SK-N-SH treated with all-trans-retinoic acid at 6 μM for 48 hours (cell line): ENCODE measurements at regions not wholly inside any gene's neighbourhood (a gene's known extent, or its start where the extent isn't known, plus 50 kb on each side); places are given as distances from the start of the nearest gene placed in this dataset.

Source experiments
- BACH2 ChIP-seq: fragments of 250-450 bp; sonication (Bioruptor Pico); IDR thresholded peaks from 2 replicates; pipeline ENCODE4 v1.9.0; 2021; ENCODE audit warnings: mild to moderate bottlenecking, borderline replicate concordance
- RARB ChIP-seq: fragments of 250-450 bp; sonication (Bioruptor Pico); IDR thresholded peaks from 2 replicates; pipeline ENCODE4 v1.8.0; 2021; ENCODE audit warnings: mild to moderate bottlenecking, moderate library complexity
- TOX ChIP-seq: fragments of 250-450 bp; sonication (Bioruptor Pico); IDR thresholded peaks from 2 replicates; pipeline ENCODE4 v1.8.0; 2021; ENCODE audit warnings: mild to moderate bottlenecking, moderate library complexity, borderline replicate concordance
- ZC3H10 ChIP-seq: fragments of 250-450 bp; sonication (Bioruptor Pico); IDR thresholded peaks from 2 replicates; pipeline ENCODE4 v1.5.1; 2021; ENCODE audit warnings: mild to moderate bottlenecking, moderate library complexity
- ZFP30 ChIP-seq: fragments of 450-650 bp; formaldehyde crosslinking; IDR thresholded peaks from 2 replicates; pipeline ENCODE4 v1.5.0; 2022; ENCODE audit warnings: mild to moderate bottlenecking, moderate library complexity
- ZNF70 ChIP-seq: fragments of 450-650 bp; formaldehyde crosslinking; IDR thresholded peaks from 2 replicates; pipeline ENCODE4 v1.5.0; 2020; ENCODE audit warnings: mild to moderate bottlenecking, moderate library complexity
- ZNF8 ChIP-seq: fragments of 450-650 bp; formaldehyde crosslinking; IDR thresholded peaks from 2 replicates; pipeline ENCODE4 v1.5.0; 2020; ENCODE audit warnings: mild to moderate bottlenecking, moderate library complexity
- TF ChIP-seq, protein P1 (sequence below): fragments of 250-450 bp; sonication (Bioruptor Pico); IDR thresholded peaks from 2 replicates; pipeline ENCODE4 v1.5.1; 2020; ENCODE audit warnings: low read depth, mild to moderate bottlenecking, moderate library complexity
- TF ChIP-seq, protein P2 (sequence below): fragments of 250-450 bp; sonication (Bioruptor Pico); IDR thresholded peaks from 2 replicates; pipeline ENCODE4 v1.5.0; 2020; ENCODE audit warnings: mild to moderate bottlenecking, moderate library complexity
- TF ChIP-seq, protein P3 (sequence below): fragments of 250-450 bp; sonication (Bioruptor Pico); IDR thresholded peaks from 2 replicates; pipeline ENCODE4 v1.8.0; 2021; ENCODE audit warnings: low read depth, mild to moderate bottlenecking, moderate library complexity, borderline replicate concordance

DNA sequence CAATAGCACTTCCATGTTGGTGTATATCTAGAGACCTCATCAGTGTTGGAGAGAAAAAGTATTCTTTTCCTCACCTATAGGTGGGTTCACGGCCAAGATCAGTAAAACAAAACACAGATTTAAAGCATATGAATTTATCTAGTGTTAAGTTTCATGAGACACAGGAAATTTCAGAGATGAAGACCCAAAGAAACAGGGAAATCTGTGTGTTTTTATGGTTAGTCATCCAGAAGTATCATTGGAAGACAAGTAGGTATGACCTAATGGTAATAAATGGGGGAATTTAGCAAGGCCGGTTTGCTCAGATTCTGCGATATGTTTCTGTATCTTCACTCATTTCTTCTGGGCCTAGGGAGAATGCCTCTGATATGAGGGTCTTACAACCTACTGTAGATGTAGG is 419.6 kb upstream of the MARCKS start:
- TF ChIP-seq BACH2 (CRISPR knock-in tag) (no peak), ZFP30 (CRISPR knock-in tag) (no peak), TOX (CRISPR knock-in tag) (no peak), ZNF70 (CRISPR knock-in tag) (no peak), ZC3H10 (no peak), RARB (CRISPR knock-in tag) (no peak), ZNF8 (CRISPR knock-in tag) (no peak)
- TF ChIP-seq, protein P1, sequence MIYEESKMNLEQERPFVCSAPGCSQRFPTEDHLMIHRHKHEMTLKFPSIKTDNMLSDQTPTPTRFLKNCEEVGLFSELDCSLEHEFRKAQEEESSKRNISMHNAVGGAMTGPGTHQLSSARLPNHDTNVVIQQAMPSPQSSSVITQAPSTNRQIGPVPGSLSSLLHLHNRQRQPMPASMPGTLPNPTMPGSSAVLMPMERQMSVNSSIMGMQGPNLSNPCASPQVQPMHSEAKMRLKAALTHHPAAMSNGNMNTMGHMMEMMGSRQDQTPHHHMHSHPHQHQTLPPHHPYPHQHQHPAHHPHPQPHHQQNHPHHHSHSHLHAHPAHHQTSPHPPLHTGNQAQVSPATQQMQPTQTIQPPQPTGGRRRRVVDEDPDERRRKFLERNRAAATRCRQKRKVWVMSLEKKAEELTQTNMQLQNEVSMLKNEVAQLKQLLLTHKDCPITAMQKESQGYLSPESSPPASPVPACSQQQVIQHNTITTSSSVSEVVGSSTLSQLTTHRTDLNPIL: no peak
- TF ChIP-seq, protein P2, sequence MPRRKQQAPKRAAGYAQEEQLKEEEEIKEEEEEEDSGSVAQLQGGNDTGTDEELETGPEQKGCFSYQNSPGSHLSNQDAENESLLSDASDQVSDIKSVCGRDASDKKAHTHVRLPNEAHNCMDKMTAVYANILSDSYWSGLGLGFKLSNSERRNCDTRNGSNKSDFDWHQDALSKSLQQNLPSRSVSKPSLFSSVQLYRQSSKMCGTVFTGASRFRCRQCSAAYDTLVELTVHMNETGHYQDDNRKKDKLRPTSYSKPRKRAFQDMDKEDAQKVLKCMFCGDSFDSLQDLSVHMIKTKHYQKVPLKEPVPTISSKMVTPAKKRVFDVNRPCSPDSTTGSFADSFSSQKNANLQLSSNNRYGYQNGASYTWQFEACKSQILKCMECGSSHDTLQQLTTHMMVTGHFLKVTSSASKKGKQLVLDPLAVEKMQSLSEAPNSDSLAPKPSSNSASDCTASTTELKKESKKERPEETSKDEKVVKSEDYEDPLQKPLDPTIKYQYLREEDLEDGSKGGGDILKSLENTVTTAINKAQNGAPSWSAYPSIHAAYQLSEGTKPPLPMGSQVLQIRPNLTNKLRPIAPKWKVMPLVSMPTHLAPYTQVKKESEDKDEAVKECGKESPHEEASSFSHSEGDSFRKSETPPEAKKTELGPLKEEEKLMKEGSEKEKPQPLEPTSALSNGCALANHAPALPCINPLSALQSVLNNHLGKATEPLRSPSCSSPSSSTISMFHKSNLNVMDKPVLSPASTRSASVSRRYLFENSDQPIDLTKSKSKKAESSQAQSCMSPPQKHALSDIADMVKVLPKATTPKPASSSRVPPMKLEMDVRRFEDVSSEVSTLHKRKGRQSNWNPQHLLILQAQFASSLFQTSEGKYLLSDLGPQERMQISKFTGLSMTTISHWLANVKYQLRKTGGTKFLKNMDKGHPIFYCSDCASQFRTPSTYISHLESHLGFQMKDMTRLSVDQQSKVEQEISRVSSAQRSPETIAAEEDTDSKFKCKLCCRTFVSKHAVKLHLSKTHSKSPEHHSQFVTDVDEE (CRISPR knock-in tag): no peak
- TF ChIP-seq, protein P3, sequence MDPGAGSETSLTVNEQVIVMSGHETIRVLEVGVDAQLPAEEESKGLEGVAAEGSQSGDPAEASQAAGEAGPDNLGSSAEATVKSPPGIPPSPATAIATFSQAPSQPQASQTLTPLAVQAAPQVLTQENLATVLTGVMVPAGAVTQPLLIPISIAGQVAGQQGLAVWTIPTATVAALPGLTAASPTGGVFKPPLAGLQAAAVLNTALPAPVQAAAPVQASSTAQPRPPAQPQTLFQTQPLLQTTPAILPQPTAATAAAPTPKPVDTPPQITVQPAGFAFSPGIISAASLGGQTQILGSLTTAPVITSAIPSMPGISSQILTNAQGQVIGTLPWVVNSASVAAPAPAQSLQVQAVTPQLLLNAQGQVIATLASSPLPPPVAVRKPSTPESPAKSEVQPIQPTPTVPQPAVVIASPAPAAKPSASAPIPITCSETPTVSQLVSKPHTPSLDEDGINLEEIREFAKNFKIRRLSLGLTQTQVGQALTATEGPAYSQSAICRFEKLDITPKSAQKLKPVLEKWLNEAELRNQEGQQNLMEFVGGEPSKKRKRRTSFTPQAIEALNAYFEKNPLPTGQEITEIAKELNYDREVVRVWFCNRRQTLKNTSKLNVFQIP (CRISPR knock-in tag): no peak
